ENCODE measurements at regions not wholly inside any gene's neighbourhood (a gene's known extent, or its start where the extent isn't known, plus 50 kb on each side); places are given as distances from the start of the nearest gene placed in this dataset.

- intact Hi-C loops (cut with DNase I), result no loop called here
- no peak for DNase-seq
- H3K27ac ChIP-seq, result no peak overlapping the region
- no peaks in the 10 kb centered on the region for H3K4me1 ChIP-seq
- H3K9me3 ChIP-seq, result peaks cover 0 to 23% of the 10 kb centered on the region in 2 donors
- TF ChIP-seq CTCF (IDR thresholded peaks at IDR 0.05), result no peak
- no peaks in the 10 kb centered on the region for H3K36me3 ChIP-seq
- H3K27me3 ChIP-seq, result no peaks in the 10 kb centered on the region
- ATAC-seq, result no peak
- H3K4me3 ChIP-seq, result no peak overlapping the region
These were observed 666.2 kb downstream of the PDCD6IP start for GRCh38 chr3:34464646-34465045.

- ATAC-seq (no peak), DNase-seq (no peak)
- no peaks in the 10 kb centered on the region for H3K27me3 ChIP-seq
- no peaks in the 10 kb centered on the region for H3K36me3 ChIP-seq
- intact Hi-C loops (cut with DNase I), result no loop called here
- H3K4me3 ChIP-seq, result no peak overlapping the region
- no peaks in the 10 kb centered on the region for H3K4me1 ChIP-seq
- no peak overlapping the region for H3K27ac ChIP-seq
- TF ChIP-seq CTCF (IDR thresholded peaks at IDR 0.05), result no peak
- H3K9me3 ChIP-seq, result peaks cover 0 to 14% of the 10 kb centered on the region in 2 donors
These were observed 677.4 kb downstream of the PDCD6IP start for GRCh38 chr3:34475851-34476250.

- H3K36me3 ChIP-seq, result no peaks in the 10 kb centered on the region
- intact Hi-C loops (cut with DNase I), result no loop called here
- H3K4me3 ChIP-seq, result no peak overlapping the region
- no peak for TF ChIP-seq CTCF (IDR thresholded peaks at IDR 0.05)
- H3K9me3 ChIP-seq, result no peaks in the 10 kb centered on the region
- H3K27ac ChIP-seq, result no peak overlapping the region
- no peaks in the 10 kb centered on the region for H3K27me3 ChIP-seq
- DNase-seq, result no peak
- no peaks in the 10 kb centered on the region for H3K4me1 ChIP-seq
- ATAC-seq, result no peak
These were observed 685.0 kb downstream of the PDCD6IP start for GRCh38 chr3:34483311-34483887.

- Histone ChIP-seq H3K27ac (no peak overlapping the region), H3K9me3 (no peaks in the 10 kb centered on the region), H3K4me3 (no peak overlapping the region), H3K36me3 (no peaks in the 10 kb centered on the region), H3K4me1 (no peaks in the 10 kb centered on the region), H3K27me3 (no peaks in the 10 kb centered on the region)
- intact Hi-C loops (cut with DNase I), result no loop called here
- TF ChIP-seq CTCF (IDR thresholded peaks at IDR 0.05), result no peak
- DNase-seq, result no peak
- ATAC-seq, result no peak
These were observed 705.9 kb downstream of the PDCD6IP start for GRCh38 chr3:34504366-34504765.

GRCh38 chr3:34504775-34505174, 706.3 kb downstream of the PDCD6IP start:
- intact Hi-C loops (cut with DNase I), result no loop called here
- DNase-seq (no peak), ATAC-seq (no peak)
- Histone ChIP-seq H3K27ac (no peak overlapping the region), H3K4me1 (no peaks in the 10 kb centered on the region), H3K9me3 (no peaks in the 10 kb centered on the region), H3K27me3 (no peaks in the 10 kb centered on the region), H3K4me3 (no peak overlapping the region), H3K36me3 (no peaks in the 10 kb centered on the region)
- no peak for TF ChIP-seq CTCF (IDR thresholded peaks at IDR 0.05)

All from left lung (tissue), 4 donors.